Nephron progenitor cell (in vitro differentiated cells): ENCODE measurements at regions not wholly inside any gene's neighbourhood (a gene's known extent, or its start where the extent isn't known, plus 50 kb on each side); places are given as distances from the start of the nearest gene placed in this dataset.

ENCODE experiments used
- DNase-seq: peaks from one replicate; pipeline ENCODE4 v3.0.0; 2021
- H3K27ac Mint-ChIP-seq: 2 replicates; pipeline ENCODE4 v1.8.0; 2021; ENCODE audit warnings: mild to moderate bottlenecking, moderate library complexity, mixed read lengths
- H3K27me3 Mint-ChIP-seq: 2 replicates; pipeline ENCODE4 v1.8.0; 2021; ENCODE audit warnings: mild to moderate bottlenecking, low read depth, mixed read lengths; ENCODE audit not compliant: poor library complexity
- H3K36me3 Mint-ChIP-seq: 2 replicates; pipeline ENCODE4 v1.8.0; 2021; ENCODE audit warnings: low read depth, mixed read lengths
- H3K4me1 Mint-ChIP-seq: 2 replicates; pipeline ENCODE4 v1.8.0; 2021; ENCODE audit warnings: mixed read lengths
- H3K4me3 Mint-ChIP-seq: 2 replicates; pipeline ENCODE4 v1.8.0; 2021; ENCODE audit warnings: mild to moderate bottlenecking, moderate library complexity, mixed read lengths
- H3K9me3 Mint-ChIP-seq: 2 replicates; pipeline ENCODE4 v1.8.0; 2021; ENCODE audit warnings: mild to moderate bottlenecking, moderate library complexity, mixed read lengths
- TF ChIP-seq, protein P1 (sequence below): fragments of 200-600 bp; sonication (generic); IDR thresholded peaks from 2 replicates; pipeline ENCODE4 v1.5.0; 2021; ENCODE audit warnings: antibody characterized with exemption

DNA sequence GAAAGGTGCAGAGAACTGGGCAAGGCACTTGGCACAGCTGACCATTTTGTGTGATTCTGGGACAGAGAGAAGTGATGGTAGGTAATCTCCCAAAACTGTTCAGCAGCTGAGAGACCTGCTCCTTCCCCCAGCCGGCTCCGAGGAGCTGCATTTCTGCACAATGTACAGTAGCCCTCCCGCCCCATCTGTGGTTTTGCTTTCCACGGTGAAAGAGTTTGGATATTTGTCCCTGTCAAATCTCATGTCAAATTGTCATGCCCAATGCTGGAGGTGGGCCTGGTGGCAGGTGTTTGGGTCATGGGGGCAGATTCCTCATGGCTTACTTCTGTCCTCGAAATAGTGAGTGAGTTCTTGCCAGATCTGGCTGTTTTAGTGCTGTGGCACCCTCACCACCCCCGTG, 90.5 kb upstream of the CD99 start:
- Mint-ChIP-seq H3K9me3 (no peaks in the 10 kb centered on the region), H3K27ac (no peak overlapping the region), H3K27me3 (no peaks in the 10 kb centered on the region), H3K4me1 (peaks cover 23% of the 10 kb centered on the region), H3K36me3 (peaks cover 57% of the 10 kb centered on the region), H3K4me3 (no peak overlapping the region)
- TF ChIP-seq, protein P1, sequence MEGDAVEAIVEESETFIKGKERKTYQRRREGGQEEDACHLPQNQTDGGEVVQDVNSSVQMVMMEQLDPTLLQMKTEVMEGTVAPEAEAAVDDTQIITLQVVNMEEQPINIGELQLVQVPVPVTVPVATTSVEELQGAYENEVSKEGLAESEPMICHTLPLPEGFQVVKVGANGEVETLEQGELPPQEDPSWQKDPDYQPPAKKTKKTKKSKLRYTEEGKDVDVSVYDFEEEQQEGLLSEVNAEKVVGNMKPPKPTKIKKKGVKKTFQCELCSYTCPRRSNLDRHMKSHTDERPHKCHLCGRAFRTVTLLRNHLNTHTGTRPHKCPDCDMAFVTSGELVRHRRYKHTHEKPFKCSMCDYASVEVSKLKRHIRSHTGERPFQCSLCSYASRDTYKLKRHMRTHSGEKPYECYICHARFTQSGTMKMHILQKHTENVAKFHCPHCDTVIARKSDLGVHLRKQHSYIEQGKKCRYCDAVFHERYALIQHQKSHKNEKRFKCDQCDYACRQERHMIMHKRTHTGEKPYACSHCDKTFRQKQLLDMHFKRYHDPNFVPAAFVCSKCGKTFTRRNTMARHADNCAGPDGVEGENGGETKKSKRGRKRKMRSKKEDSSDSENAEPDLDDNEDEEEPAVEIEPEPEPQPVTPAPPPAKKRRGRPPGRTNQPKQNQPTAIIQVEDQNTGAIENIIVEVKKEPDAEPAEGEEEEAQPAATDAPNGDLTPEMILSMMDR, result no peak
- DNase-seq, result no peak

DNA sequence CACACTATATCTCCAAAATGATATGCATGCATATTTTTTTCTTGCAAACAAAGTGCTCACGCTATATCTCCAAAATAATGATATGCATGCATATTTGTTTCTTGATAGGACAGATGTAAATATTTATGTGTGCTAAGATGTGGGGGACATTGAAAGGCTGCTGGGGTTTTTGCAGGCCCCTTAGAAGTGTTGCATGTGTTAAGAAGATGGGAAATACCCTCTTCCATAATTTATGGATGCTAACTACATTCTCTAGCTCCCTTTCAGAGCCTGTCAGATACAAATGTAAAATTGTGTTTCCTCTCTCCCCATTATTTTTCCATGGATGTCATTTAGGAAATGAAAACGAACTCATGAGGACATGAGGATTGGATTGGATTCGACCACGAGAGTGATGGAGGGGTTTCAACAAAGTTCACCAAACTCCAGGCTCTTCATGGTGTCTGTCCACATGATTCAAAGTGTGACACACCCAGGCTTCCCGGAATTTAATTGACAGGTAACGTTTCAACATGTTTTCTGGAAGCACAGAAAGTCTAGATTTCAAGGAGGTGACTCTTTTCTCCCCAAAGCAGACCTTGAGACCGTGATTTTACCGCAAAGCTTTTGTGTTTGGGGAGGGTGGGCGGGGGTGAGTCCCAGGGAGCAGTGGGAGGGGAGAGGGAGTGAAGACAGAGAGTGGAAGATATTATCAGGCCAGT, 94.4 kb upstream of the CD99 start:
- Mint-ChIP-seq H3K9me3 (no peaks in the 10 kb centered on the region), H3K4me1 (peaks cover 19% of the 10 kb centered on the region), H3K4me3 (no peak overlapping the region), H3K27me3 (peaks cover 4% of the 10 kb centered on the region), H3K36me3 (peaks cover 42% of the 10 kb centered on the region), H3K27ac (no peak overlapping the region)
- DNase-seq, result no peak
- TF ChIP-seq, protein P1, result no peak

DNA sequence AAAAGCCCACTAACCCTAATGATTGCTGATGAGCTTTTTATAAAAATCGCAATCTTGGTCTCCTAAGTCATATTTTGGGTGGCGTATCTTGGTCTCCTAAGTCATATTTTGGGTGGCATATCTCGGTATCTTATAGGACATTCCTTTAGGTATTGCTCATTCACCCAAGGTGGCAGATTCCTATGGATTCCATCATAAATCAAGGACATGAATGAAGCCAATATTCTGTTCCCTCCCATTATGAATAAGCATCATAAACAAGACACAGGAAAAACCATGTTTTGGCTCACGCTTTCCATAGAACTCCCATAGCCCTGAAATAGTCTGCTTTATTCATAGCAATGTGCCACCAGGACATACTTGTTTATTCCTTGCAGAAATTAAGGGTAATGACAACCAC, 95.0 kb upstream of the CD99 start:
- Mint-ChIP-seq H3K27me3 (peaks cover 4% of the 10 kb centered on the region), H3K4me1 (peaks cover 19% of the 10 kb centered on the region), H3K4me3 (no peak overlapping the region), H3K36me3 (peaks cover 36% of the 10 kb centered on the region), H3K9me3 (no peaks in the 10 kb centered on the region), H3K27ac (no peak overlapping the region)
- no peak for DNase-seq
- TF ChIP-seq, protein P1, result no peak

DNA sequence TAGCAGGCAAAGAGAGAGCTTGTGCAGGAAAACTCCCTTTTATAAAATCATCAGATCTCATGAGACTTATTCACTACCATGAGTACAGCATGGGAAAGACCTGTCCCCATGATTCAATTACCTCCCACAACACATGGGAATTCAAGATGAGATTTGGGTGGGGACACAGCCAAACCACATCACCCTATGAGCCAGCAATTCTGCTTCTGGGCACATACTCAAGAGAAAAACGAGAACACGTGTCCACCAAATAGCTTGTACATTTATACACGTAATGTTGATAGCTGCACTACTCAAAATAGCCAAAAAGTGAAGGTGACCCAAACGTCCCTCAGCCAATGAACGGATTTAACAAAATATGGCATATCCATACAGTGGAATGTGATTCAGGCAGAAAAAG, 94.5 kb upstream of the DHRSX start:
- H3K9me3 Mint-ChIP-seq, result no peaks in the 10 kb centered on the region
- no peak overlapping the region for H3K4me3 Mint-ChIP-seq
- peaks cover 4% of the 10 kb centered on the region for H3K27me3 Mint-ChIP-seq
- H3K27ac Mint-ChIP-seq, result no peak overlapping the region
- no peak for DNase-seq
- TF ChIP-seq, protein P1, result no peak
- peaks cover 19% of the 10 kb centered on the region for H3K4me1 Mint-ChIP-seq
- peaks cover 29% of the 10 kb centered on the region for H3K36me3 Mint-ChIP-seq

DNA sequence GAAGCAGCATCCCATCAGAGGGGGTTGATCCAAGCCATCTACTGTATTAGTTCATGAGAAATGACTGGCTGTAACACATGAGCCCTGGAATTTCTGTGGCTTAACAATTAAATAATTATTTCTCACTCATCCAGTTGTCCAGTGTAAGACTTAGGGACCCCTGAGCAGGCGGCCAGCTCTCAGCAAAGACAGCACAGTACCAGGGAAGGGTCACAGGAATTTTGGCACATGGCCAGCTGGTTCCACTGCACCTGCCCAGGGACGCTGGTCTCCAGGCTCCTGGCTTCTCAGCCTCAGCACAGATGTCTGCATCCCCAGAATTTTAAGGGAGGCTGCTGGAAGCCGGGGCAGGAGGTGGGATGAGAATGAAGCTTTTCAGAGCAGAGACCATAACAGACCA, 93.7 kb upstream of the DHRSX start:
- Mint-ChIP-seq H3K4me3 (no peak overlapping the region), H3K4me1 (peaks cover 19% of the 10 kb centered on the region), H3K9me3 (no peaks in the 10 kb centered on the region), H3K27ac (peak overlapping the region; percentile 7), H3K36me3 (peaks cover 21% of the 10 kb centered on the region), H3K27me3 (peaks cover 4% of the 10 kb centered on the region)
- TF ChIP-seq, protein P1, result no peak
- no peak for DNase-seq

DNA sequence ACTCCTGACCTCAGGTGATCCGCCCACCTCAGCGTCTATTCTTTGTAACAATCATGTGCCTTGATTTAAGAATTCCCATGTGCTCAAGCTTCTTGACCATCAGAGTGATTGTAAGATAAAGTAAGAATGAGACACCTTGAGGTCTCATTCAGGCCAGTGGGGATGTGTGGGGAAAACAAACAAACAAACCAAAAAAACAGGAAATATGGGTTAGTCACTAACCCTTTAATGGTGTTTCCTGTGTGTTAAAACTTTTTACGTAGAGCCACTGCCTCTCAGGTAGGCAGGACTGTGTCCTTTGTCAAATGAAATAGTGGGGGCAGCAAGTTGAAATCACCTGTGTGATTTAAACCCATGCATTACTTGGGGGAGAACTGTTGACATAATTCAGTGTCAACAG, 91.5 kb upstream of the DHRSX start:
- Mint-ChIP-seq H3K4me3 (no peak overlapping the region), H3K27ac (no peak overlapping the region), H3K36me3 (peaks cover 18% of the 10 kb centered on the region)

More for the DNA sequence above, 91.5 kb upstream of the DHRSX start:
- H3K4me1 Mint-ChIP-seq, result peaks cover 19% of the 10 kb centered on the region
- H3K9me3 Mint-ChIP-seq, result peaks cover 3% of the 10 kb centered on the region
- no peak for DNase-seq
- TF ChIP-seq, protein P1, result no peak
- peaks cover 22% of the 10 kb centered on the region for H3K27me3 Mint-ChIP-seq
